Neuronal stem cell (in vitro differentiated cells): ENCODE measurements at regions not wholly inside any gene's neighbourhood (a gene's known extent, or its start where the extent isn't known, plus 50 kb on each side); places are given as distances from the start of the nearest gene placed in this dataset.
"Not testable (repeated sequence)": the region's sequence is repeated elsewhere in the genome, so short reads cannot be mapped to it uniquely, and the experiment has no call there.

Source experiments
- DNase-seq: peaks from one replicate; pipeline ENCODE4 v3.0.0-alpha.2; 2013; ENCODE audit warnings: low spot score
- H2AFZ ChIP-seq: one replicate; pipeline ENCODE4 v1.6.1; 2013; ENCODE audit warnings: mild to moderate bottlenecking, low read length, inconsistent platforms
- H2AK5ac ChIP-seq: 2 replicates; pipeline ENCODE4 v1.6.1; 2013; ENCODE audit warnings: low read depth, mild to moderate bottlenecking, inconsistent platforms, low read length, moderate library complexity, mixed read lengths
- H2BK120ac ChIP-seq: 2 replicates; pipeline ENCODE4 v1.6.1; 2013; ENCODE audit warnings: low read depth, mild to moderate bottlenecking, inconsistent platforms, low read length, moderate library complexity, mixed read lengths
- H2BK12ac ChIP-seq: one replicate; pipeline ENCODE4 v1.6.1; 2013; ENCODE audit warnings: low read length, inconsistent platforms
- H2BK15ac ChIP-seq: 2 replicates; pipeline ENCODE4 v1.6.1; 2013; ENCODE audit warnings: mild to moderate bottlenecking, low read length, inconsistent platforms, mixed read lengths
- H2BK5ac ChIP-seq: one replicate; pipeline ENCODE4 v1.6.1; 2013; ENCODE audit warnings: inconsistent platforms, mild to moderate bottlenecking, low read length, moderate library complexity
- H3K14ac ChIP-seq: one replicate; pipeline ENCODE4 v1.6.1; 2013; ENCODE audit warnings: low read length, inconsistent platforms
- H3K18ac ChIP-seq: 2 replicates; pipeline ENCODE4 v1.6.1; 2013; ENCODE audit warnings: low read length, inconsistent platforms
- H3K23ac ChIP-seq: 2 replicates; pipeline ENCODE4 v1.6.1; 2013; ENCODE audit warnings: low read depth, mild to moderate bottlenecking, mixed read lengths, low read length, inconsistent platforms; ENCODE audit not compliant: poor library complexity
- H3K27ac ChIP-seq: replicated peaks from 3 replicates; pipeline ENCODE4 v1.5.1; 2013; ENCODE audit warnings: low read length, inconsistent platforms
- H3K27me3 ChIP-seq, 3 experiments: 2 replicates each; pipeline ENCODE4 v1.6.1; 2013; ENCODE audit warnings: low read length in 3 of 3, mild to moderate bottlenecking in 2 of 3, inconsistent platforms in 1 of 3, low read depth in 1 of 3, mixed read lengths in 1 of 3, moderate library complexity in 1 of 3; ENCODE audit not compliant: control insufficient read depth in 3 of 3, insufficient read depth in 3 of 3
- H3K36me3 ChIP-seq, 2 donors: replicated peaks in 1 of 2; 2 replicates each; pipeline ENCODE4 v1.6.1; 2013; ENCODE audit warnings: low read length in 2 of 2; ENCODE audit not compliant: control insufficient read depth in 2 of 2, insufficient read depth in 2 of 2
- H3K4ac ChIP-seq: 2 replicates; pipeline ENCODE4 v1.6.1; 2013; ENCODE audit warnings: inconsistent platforms, mild to moderate bottlenecking, low read length, moderate library complexity
- H3K4me1 ChIP-seq, 2 donors: 1 replicate in 1 of 2; 2 replicates in 1 of 2; pipeline ENCODE4 v1.6.1; 2013; ENCODE audit warnings: low read length in 2 of 2, low read depth in 1 of 2; ENCODE audit not compliant: control insufficient read depth in 2 of 2, insufficient read depth in 1 of 2
- H3K4me2 ChIP-seq: one replicate; pipeline ENCODE4 v1.6.1; 2013; ENCODE audit warnings: mild to moderate bottlenecking, low read length, inconsistent platforms; ENCODE audit not compliant: insufficient read depth, poor library complexity, severe bottlenecking
- H3K4me3 ChIP-seq, 2 donors: 2 replicates each; pipeline ENCODE4 v1.5.1; 2013; ENCODE audit warnings: low read length in 2 of 2, mild to moderate bottlenecking in 2 of 2, inconsistent platforms in 1 of 2, moderate library complexity in 1 of 2
- H3K79me1 ChIP-seq: one replicate; pipeline ENCODE4 v1.6.1; 2013; ENCODE audit warnings: low read depth, mild to moderate bottlenecking, inconsistent platforms, low read length, moderate library complexity
- H3K9ac ChIP-seq: one replicate; pipeline ENCODE4 v1.6.1; 2013; ENCODE audit warnings: mild to moderate bottlenecking, low read depth, low read length, inconsistent platforms; ENCODE audit not compliant: poor library complexity
- H3K9me3 ChIP-seq, 2 donors: replicated peaks in 1 of 2; 2 replicates each; pipeline versions ENCODE3 to v1.6.1; 2013; ENCODE audit warnings: low read length in 2 of 2, mild to moderate bottlenecking in 2 of 2, inconsistent platforms in 1 of 2, low read depth in 1 of 2, mixed read lengths in 1 of 2, moderate library complexity in 1 of 2; ENCODE audit not compliant: control insufficient read depth in 2 of 2, insufficient read depth in 1 of 2
- H4K8ac ChIP-seq: one replicate; pipeline ENCODE4 v1.6.1; 2013; ENCODE audit warnings: low read depth, mild to moderate bottlenecking, inconsistent platforms, low read length, moderate library complexity
- H4K91ac ChIP-seq: one replicate; pipeline ENCODE4 v1.6.1; 2013; ENCODE audit warnings: low read length, low read depth, mild to moderate bottlenecking, inconsistent platforms; ENCODE audit not compliant: poor library complexity
- WGBS, 2 donors: extraction: QIAGEN DNeasy Blood & Tissue Kit; methylation state at CpG; one replicate each; pipeline ENCODE4 v1.1.7; 2013; ENCODE audit warnings: missing lambda C conversion rate in 2 of 2, mixed read lengths in 1 of 2; ENCODE audit not compliant: insufficient read length in 2 of 2, insufficient replicate concordance in 1 of 2; ENCODE audit errors: extremely low coverage in 2 of 2; 5-methylcytosine and 5-hydroxymethylcytosine counted together

- not testable (repeated sequence) for H3K4me2 ChIP-seq, H4K8ac ChIP-seq, H4K91ac ChIP-seq, H3K9me3 ChIP-seq, H2BK12ac ChIP-seq, H3K9ac ChIP-seq, H2BK120ac ChIP-seq, H3K4me3 ChIP-seq, H3K4ac ChIP-seq, H3K23ac ChIP-seq, H2BK5ac ChIP-seq, H2BK15ac ChIP-seq, DNase-seq, H3K27ac ChIP-seq, H3K4me1 ChIP-seq, H3K27me3 ChIP-seq, H2AFZ ChIP-seq, H2AK5ac ChIP-seq, H3K79me1 ChIP-seq, H3K18ac ChIP-seq, H3K14ac ChIP-seq, H3K36me3 ChIP-seq
- WGBS, 2 donors, result no CpG with 5 or more reads among the region's 10 CpGs
Measured at GRCh38 chr1:206335875-206336846, 132.8 kb downstream of the SRGAP2 start.

GRCh38 chr1:206337024-206337423 is 133.3 kb upstream of the IKBKE start:
- H3K4ac ChIP-seq, H3K9me3 ChIP-seq, H3K4me2 ChIP-seq, H4K8ac ChIP-seq, H3K79me1 ChIP-seq, H3K4me3 ChIP-seq, DNase-seq, H3K27me3 ChIP-seq, H3K14ac ChIP-seq, H3K18ac ChIP-seq, H2BK5ac ChIP-seq, H2BK12ac ChIP-seq, H3K36me3 ChIP-seq, H3K27ac ChIP-seq, H2AFZ ChIP-seq, H4K91ac ChIP-seq, H2AK5ac ChIP-seq, H3K4me1 ChIP-seq, H3K23ac ChIP-seq, H2BK15ac ChIP-seq, H3K9ac ChIP-seq, H2BK120ac ChIP-seq: not testable (repeated sequence)
- no CpG with 5 or more reads among the region's 4 CpGs for WGBS, 2 donors

GRCh38 chr1:206350493-206351275 is 119.6 kb upstream of the IKBKE start:
- WGBS, 2 donors, result no CpG with 5 or more reads among the region's 2 CpGs
- H2AK5ac ChIP-seq, H3K4me3 ChIP-seq, H2AFZ ChIP-seq, DNase-seq, H3K79me1 ChIP-seq, H3K23ac ChIP-seq, H4K91ac ChIP-seq, H4K8ac ChIP-seq, H3K27me3 ChIP-seq, H2BK12ac ChIP-seq, H3K36me3 ChIP-seq, H3K14ac ChIP-seq, H2BK15ac ChIP-seq, H2BK5ac ChIP-seq, H3K4me1 ChIP-seq, H3K9me3 ChIP-seq, H2BK120ac ChIP-seq, H3K18ac ChIP-seq, H3K27ac ChIP-seq, H3K4me2 ChIP-seq, H3K4ac ChIP-seq, H3K9ac ChIP-seq: not testable (repeated sequence)
